GM23248 (cell line): ENCODE measurements at regions not wholly inside any gene's neighbourhood (a gene's known extent, or its start where the extent isn't known, plus 50 kb on each side); places are given as distances from the start of the nearest gene placed in this dataset.

Experiments used
- EZH2 ChIP-seq: fragments of 200-600 bp; sonication (generic); IDR thresholded peaks from 2 replicates; pipeline ENCODE4 v1.6.1; 2018; ENCODE audit warnings: antibody characterized with exemption, mild to moderate bottlenecking; ENCODE audit not compliant: insufficient read depth, poor library complexity, severe bottlenecking
- EZH2phosphoT487 ChIP-seq: fragments of 200-600 bp; sonication (generic); IDR thresholded peaks from 2 replicates; pipeline ENCODE4 v1.6.1; 2018; ENCODE audit warnings: antibody characterized with exemption, moderate library complexity, mild to moderate bottlenecking, low read depth; ENCODE audit not compliant: insufficient read depth

DNA sequence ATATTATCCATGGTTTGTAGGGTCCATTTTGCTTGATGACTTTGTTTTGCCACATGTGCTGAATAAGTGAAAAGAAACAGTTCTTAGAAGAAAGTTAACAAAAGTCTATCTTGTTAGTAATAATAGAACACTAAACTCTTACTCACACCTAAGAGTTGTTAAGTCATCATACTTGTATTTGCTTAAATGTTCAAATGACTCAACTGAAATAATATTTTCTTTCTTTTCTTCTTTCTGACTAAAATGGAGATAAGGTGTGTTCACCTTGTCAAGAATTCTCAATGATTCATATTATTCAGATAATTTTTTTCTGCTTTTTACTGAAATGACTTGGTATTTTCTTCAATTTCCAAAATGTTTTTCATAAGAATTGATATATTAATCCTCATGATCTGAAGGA lies 327.2 kb downstream of the HTR1B start:
- TF ChIP-seq EZH2 (no peak), EZH2phosphoT487 (no peak)
